HCT116 (cell line): ENCODE measurements at regions not wholly inside any gene's neighbourhood (a gene's known extent, or its start where the extent isn't known, plus 50 kb on each side); places are given as distances from the start of the nearest gene placed in this dataset.

Source experiments
- ATAC-seq: fragments of 200-7000 bp; cut with Tn5 transposase; 2 replicates; pipeline ENCODE4 v1.9.1; 2020; ENCODE audit warnings: mild to moderate bottlenecking, moderate library complexity
- BruUV-seq: library from RNA; stranded (reverse); fragments of 400-500 nt; replicated peaks from 2 replicates; lab custom pipeline; 2021; lab: Mats Ljungman, UMichigan
- CTCF ChIA-PET: fragments of 300-600 bp; sonication (Branson Sonifier 250); formaldehyde crosslinking; loops from one replicate; lab custom pipeline; 2021; ENCODE audit warnings: antibody characterized with exemption; lab: Charles Lee
- POLR2A ChIA-PET: fragments of 300-600, 350-600 bp; sonication (Branson Sonifier 250); formaldehyde crosslinking; loops from one replicate; lab custom pipeline; 2021; ENCODE audit warnings: antibody characterized with exemption; lab: Charles Lee
- RAD21 ChIA-PET, 2 experiments: fragments of 300-600 bp; sonication (Branson Sonifier 250); formaldehyde crosslinking; loops; one replicate each; lab custom pipeline; 2023; ENCODE audit warnings: low total read pairs in 2 of 2; ENCODE audit not compliant: uncharacterized antibody in 2 of 2, unreplicated experiment in 2 of 2, low non-redundant PET in 1 of 2; lab: Charles Lee
- DNase-seq: peaks from one replicate; pipeline ENCODE4 v3.0.0-alpha.2; 2010; ENCODE audit warnings: low read depth, low spot score
- H2AFZ ChIP-seq: fragments of 200-600 bp; shearing (Covaris generic), sonication (generic); 2 replicates; pipeline ENCODE4 v1.6.1; 2017; ENCODE audit warnings: low read depth, mixed run types, mixed read lengths, antibody characterized with exemption, low read length; ENCODE audit not compliant: poor library complexity, severe bottlenecking
- H3K27ac ChIP-seq: 2 replicates; pipeline ENCODE4 v1.5.1; 2012; ENCODE audit warnings: low read depth, low read length
- H3K27me3 ChIP-seq: fragments of 200-600 bp; sonication (generic); 2 replicates; pipeline ENCODE4 v1.6.1; 2016; ENCODE audit warnings: mixed run types, low read length, mixed read lengths; ENCODE audit not compliant: insufficient read depth
- H3K36me3 ChIP-seq, 2 experiments: fragments of 200-500 bp in 1 of 2; fragments of 200-600 bp in 1 of 2; sonication (Bioruptor generic) in 1 of 2; sonication (generic) in 1 of 2; 2 replicates each; pipeline versions ENCODE4 v1.5.1 to v1.6.1; 2014 to 2016; ENCODE audit warnings: low read length in 2 of 2, inconsistent platforms in 1 of 2, mixed read lengths in 1 of 2, mixed run types in 1 of 2; ENCODE audit not compliant: insufficient read depth in 2 of 2, control insufficient read depth in 1 of 2
- H3K4me1 ChIP-seq, 2 experiments: fragments of 200-600 bp in 1 of 2; sonication (generic) in 1 of 2; 2 replicates each; pipeline versions ENCODE4 v1.5.1 to v1.6.1; 2012 to 2017; ENCODE audit warnings: low read length in 2 of 2, inconsistent platforms in 1 of 2, mild to moderate bottlenecking in 1 of 2, mixed read lengths in 1 of 2, mixed run types in 1 of 2, moderate library complexity in 1 of 2; ENCODE audit not compliant: insufficient read depth in 2 of 2, control insufficient read depth in 1 of 2
- H3K4me2 ChIP-seq: fragments of 200-600 bp; sonication (generic); 2 replicates; pipeline ENCODE4 v1.6.1; 2017; ENCODE audit warnings: mixed run types, low read length, mixed read lengths
- H3K4me3 ChIP-seq, 2 experiments: fragments of 200-600 bp in 1 of 2; sonication (generic) in 1 of 2; replicated peaks in 1 of 2; 2 replicates each; pipeline ENCODE4 v1.5.1; 2011 to 2016; ENCODE audit warnings: low read length in 2 of 2, control low read depth in 1 of 2, low read depth in 1 of 2, mild to moderate bottlenecking in 1 of 2, mixed read lengths in 1 of 2, mixed run types in 1 of 2
- H3K79me2 ChIP-seq: fragments of 200-600 bp; sonication (generic); 2 replicates; pipeline ENCODE4 v1.6.1; 2017; ENCODE audit warnings: mild to moderate bottlenecking, mixed run types, low read length, moderate library complexity, mixed read lengths; ENCODE audit not compliant: insufficient read depth
- H3K9ac ChIP-seq: fragments of 200-600 bp; sonication (generic); 2 replicates; pipeline ENCODE4 v1.6.1; 2016; ENCODE audit warnings: low read length, mixed read lengths
- H3K9me2 ChIP-seq: fragments of 200-600 bp; sonication (generic), shearing (Covaris generic); 2 replicates; pipeline ENCODE4 v1.6.1; 2017; ENCODE audit warnings: mixed run types, mild to moderate bottlenecking, moderate library complexity; ENCODE audit not compliant: insufficient read depth
- H3K9me3 ChIP-seq, 2 experiments: fragments of 200-500 bp in 1 of 2; fragments of 200-600 bp in 1 of 2; sonication (Bioruptor generic) in 1 of 2; sonication (generic) in 1 of 2; 2 replicates each; pipeline ENCODE4 v1.6.1; 2014 to 2017; ENCODE audit warnings: low read length in 2 of 2, mixed read lengths in 2 of 2, inconsistent platforms in 1 of 2, low read depth in 1 of 2, mild to moderate bottlenecking in 1 of 2, mixed run types in 1 of 2, moderate library complexity in 1 of 2; ENCODE audit not compliant: control insufficient read depth in 1 of 2, insufficient read depth in 1 of 2
- H4K20me1 ChIP-seq: fragments of 200-600 bp; sonication (generic), shearing (Covaris generic); 2 replicates; pipeline ENCODE4 v1.6.1; 2017; ENCODE audit warnings: mixed run types, mild to moderate bottlenecking, moderate library complexity; ENCODE audit not compliant: insufficient read depth
- ATF3 ChIP-seq: IDR thresholded peaks from 2 replicates; pipeline ENCODE4 v1.6.1; 2012
- POLR2AphosphoS5 ChIP-seq: IDR thresholded peaks from 2 replicates; pipeline ENCODE4 v1.6.1; 2011; ENCODE audit warnings: mild to moderate bottlenecking, low read depth, low read length, moderate library complexity
- SRF ChIP-seq: IDR thresholded peaks from 2 replicates; pipeline ENCODE4 v1.6.1; 2012; ENCODE audit warnings: low read depth
- intact Hi-C: fragments of 100-400 bp; cut with micrococcal nuclease; formaldehyde crosslinking; loops from 2 replicates; pipeline ENCODE4 v1.10.0; 2022

- no peak overlapping the region for H3K4me3 ChIP-seq
- no peak for TF ChIP-seq POLR2AphosphoS5
- no peak for TF ChIP-seq ATF3
- TF ChIP-seq SRF, result no peak
- BruUV-seq, result no TSS peak
- DNase-seq (no peak), ATAC-seq (no peak)
- intact Hi-C loops, result no loop called here
- ChIA-PET POLR2A (no interaction called here), CTCF (no interaction called here), RAD21 (no interaction called here)
- no peak overlapping the region for H3K27ac ChIP-seq
- H4K20me1 ChIP-seq, result no peaks in the 10 kb centered on the region
- H3K9ac ChIP-seq, result no peak overlapping the region
- H3K36me3 ChIP-seq, result no peaks in the 10 kb centered on the region
- no peaks in the 10 kb centered on the region for H3K4me1 ChIP-seq
- H3K79me2 ChIP-seq, result no peaks in the 10 kb centered on the region
- H3K27me3 ChIP-seq, result no peaks in the 10 kb centered on the region
- H3K9me2 ChIP-seq, result no peaks in the 10 kb centered on the region
- H3K9me3 ChIP-seq, result no peaks in the 10 kb centered on the region; a peak in 1 of 4 replicates
- no peak overlapping the region for H2AFZ ChIP-seq
- H3K4me2 ChIP-seq, result no peak overlapping the region
Observed at GRCh38 chr3:26562021-26562768, 60.4 kb upstream of the LRRC3B start.
